HAP-1 (cell line): ENCODE measurements at regions not wholly inside any gene's neighbourhood (a gene's known extent, or its start where the extent isn't known, plus 50 kb on each side); places are given as distances from the start of the nearest gene placed in this dataset.

Source experiments
- DNase-seq, 2 experiments: peaks; one replicate each; pipeline ENCODE4 v3.0.0-alpha.2; 2016 to 2020; ENCODE audit warnings: low spot score in 2 of 2
- H3K27me3 ChIP-seq: fragments of 250-450 bp; sonication (Bioruptor Pico); 2 replicates; pipeline ENCODE4 v1.5.1; 2020; ENCODE audit warnings: low read depth, mild to moderate bottlenecking, moderate library complexity
- H3K36me3 ChIP-seq: fragments of 250-450 bp; sonication (Bioruptor Pico); replicated peaks from 2 replicates; pipeline ENCODE4 v1.5.1; 2020; ENCODE audit warnings: mild to moderate bottlenecking
- H3K4me1 ChIP-seq: fragments of 250-450 bp; sonication (Bioruptor Pico); 2 replicates; pipeline ENCODE4 v1.5.1; 2020; ENCODE audit warnings: mild to moderate bottlenecking
- H3K4me3 ChIP-seq: fragments of 250-450 bp; sonication (Bioruptor Pico); 2 replicates; pipeline ENCODE4 v1.5.1; 2020; ENCODE audit warnings: mild to moderate bottlenecking, moderate library complexity
- H3K9me3 ChIP-seq: fragments of 250-450 bp; sonication (Bioruptor Pico); 2 replicates; pipeline ENCODE4 v1.5.1; 2020; ENCODE audit warnings: mild to moderate bottlenecking, moderate library complexity
- in situ Hi-C: fragments of 300-500 bp; cut with MboI; formaldehyde crosslinking; loops from 3 replicates; pipeline ENCODE4 v1.14.3; 2020; ENCODE audit warnings: low sequenced_read_pairs, inconsistent platforms, mixed read lengths

DNA sequence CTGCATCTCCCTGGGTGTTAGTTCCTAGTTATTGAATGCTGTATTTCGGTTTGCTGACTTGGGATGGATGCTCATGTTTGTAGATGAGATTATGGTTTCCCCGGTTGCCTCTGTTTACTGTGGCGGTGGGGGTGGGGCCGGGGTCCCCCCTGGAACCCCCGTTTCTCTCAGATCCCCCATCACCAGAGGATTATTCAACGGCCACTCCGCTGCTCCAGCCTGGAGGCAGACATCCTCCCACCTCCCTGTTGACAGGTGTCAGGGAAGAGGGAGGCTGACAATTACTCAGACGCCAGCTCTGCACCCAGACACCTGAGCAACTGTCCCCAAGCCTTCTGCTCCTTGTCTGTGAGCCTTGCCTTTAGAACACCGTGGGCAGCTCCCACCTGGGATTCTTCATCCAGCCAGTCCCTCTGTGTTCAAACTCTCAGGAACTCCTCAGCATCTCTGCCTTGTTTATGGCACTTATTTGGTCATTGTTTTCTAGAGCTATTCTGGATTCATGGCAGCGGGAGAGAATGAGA, 95.9 kb upstream of the PRR20G start:
- Histone ChIP-seq H3K9me3 (no peaks in the 10 kb centered on the region), H3K4me1 (no peaks in the 10 kb centered on the region), H3K4me3 (no peak overlapping the region), H3K36me3 (no peaks in the 10 kb centered on the region), H3K27me3 (no peaks in the 10 kb centered on the region; the same call in 1 of the 2 replicates)
- no peak for DNase-seq
- in situ Hi-C loops: no loop called here

DNA sequence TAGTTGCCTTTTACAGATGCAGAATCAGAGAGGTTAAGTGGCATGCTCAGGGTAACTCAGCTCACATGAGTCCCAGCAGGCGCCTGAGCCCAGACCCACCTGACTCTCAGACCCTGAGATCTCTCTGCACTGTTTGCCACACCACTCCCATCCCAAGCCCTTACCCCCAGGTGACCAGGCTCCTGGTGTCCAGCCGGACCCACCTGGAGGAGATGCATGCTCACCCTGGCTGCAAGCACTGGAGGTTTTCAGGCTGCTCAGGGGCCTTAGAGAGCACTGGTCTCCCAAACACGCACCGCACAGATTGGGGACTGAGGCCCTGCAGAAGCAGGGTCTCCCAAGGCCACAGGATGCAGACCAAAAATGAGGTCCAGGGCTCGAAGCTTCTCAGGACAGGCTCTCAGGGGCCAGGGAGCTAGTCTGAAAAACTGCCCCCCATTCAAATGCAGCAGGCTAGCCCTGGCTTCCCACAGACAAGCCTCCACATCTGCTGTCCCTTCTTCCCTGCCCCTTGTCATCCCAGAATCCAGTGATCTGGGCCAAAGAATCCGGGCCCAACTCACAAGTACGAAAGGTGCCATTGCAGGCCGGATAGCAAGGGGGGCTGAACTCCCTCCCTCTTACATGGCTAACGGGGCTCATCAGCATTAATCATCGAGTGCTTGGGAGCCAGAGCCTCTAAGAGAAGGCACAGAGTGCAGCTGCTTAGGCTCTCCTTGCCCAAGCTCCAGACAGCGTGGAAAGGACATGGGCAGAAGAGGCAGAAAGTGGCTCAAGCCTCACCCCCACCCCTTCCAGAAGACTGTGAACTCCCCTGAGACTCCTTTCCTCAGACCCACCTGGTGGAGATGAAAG, 90.2 kb upstream of the PRR20G start:
- Histone ChIP-seq H3K4me3 (no peak overlapping the region), H3K9me3 (no peaks in the 10 kb centered on the region), H3K36me3 (no peaks in the 10 kb centered on the region), H3K4me1 (no peaks in the 10 kb centered on the region), H3K27me3 (no peaks in the 10 kb centered on the region)
- in situ Hi-C loops: no loop called here
- no peak for DNase-seq

DNA sequence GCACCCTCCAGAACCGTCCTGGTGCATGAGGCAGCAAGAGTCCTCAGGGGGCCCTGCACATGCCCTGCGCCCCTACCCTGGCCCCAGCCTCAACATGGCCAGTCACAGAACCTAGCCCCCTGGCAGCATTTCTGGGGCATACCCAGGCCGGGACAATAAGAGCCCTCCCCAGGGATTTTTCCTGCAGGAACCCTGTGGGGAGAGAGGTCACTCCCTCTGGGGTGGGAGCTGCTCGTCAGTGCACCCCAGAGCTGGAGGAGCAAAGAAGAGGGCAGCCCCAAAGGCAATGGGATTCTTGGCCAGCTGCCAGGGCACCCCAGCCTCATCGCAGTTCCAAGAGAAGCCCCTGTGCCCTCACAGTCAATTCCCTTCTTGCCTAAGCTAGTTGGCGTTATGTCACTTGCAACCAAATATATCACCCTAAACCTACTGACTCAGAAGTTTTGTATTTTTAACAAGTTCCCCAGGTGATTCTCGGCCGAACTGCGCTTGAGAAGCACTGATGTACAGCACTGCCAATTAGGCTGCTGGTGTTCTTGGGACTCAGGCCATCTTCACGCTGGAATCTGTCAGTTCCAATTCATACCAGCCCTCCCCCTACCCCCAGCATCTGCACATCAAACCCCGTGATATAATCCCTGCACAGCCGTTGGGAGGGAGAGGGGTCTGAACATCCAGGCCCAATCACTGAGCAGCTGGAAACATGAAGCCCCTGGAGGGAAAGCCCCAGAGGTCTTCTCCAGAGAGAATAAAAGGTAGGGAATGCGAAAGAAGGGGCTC, 87.5 kb upstream of the PRR20G start:
- Histone ChIP-seq H3K4me1 (no peaks in the 10 kb centered on the region), H3K27me3 (no peaks in the 10 kb centered on the region), H3K9me3 (no peaks in the 10 kb centered on the region), H3K4me3 (no peak overlapping the region), H3K36me3 (no peaks in the 10 kb centered on the region)
- no peak for DNase-seq
- in situ Hi-C loops: no loop called here

DNA sequence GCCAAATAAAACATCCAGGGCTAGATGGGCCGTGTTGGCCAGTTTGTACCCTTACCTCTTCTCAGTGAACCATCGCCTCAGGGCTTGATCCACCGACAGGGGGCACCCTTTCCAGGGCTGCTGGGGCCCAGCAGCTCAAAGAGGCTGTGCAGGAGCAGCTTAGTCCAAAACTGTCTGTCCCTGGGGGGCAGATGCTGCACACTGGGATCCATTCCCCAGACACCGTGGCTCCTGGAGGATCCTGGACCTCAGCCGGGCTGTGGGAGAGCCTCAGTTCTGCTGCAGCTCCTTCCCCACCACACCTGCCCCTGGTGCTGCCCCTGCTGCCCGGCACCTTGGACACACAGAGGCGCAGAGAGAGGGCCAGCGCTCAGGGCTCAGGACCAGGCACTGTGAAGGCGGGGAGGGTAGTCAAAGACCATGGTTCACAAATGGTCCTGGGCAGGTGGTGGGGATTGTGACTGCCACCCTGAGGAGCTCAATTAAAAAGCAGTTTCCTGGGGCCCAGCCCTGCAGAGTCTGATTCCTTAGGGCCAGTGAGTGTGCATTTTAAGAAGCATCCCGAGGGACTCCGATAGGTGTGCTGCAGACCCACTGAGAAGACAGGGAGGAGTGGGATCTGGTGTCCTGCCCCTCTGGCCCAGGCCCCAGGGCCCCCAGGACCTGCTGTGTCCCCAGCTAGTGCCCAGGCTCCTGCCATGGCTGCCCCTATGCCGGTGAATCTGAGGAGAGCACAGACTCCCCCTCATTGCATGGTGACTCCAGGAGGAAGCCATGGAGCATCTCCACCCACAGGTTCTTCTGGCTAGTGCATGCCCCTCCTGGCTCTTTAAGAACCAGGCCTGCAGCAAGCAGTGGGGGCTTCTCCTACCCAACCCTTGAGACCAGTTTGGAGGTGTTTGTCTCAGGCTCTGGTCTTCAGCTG, 86.5 kb upstream of the PRR20G start:
- no peaks in the 10 kb centered on the region for H3K9me3 ChIP-seq
- H3K4me1 ChIP-seq: no peaks in the 10 kb centered on the region
- in situ Hi-C loops: no loop called here
- H3K4me3 ChIP-seq: no peak overlapping the region
- DNase-seq: peak; percentile 7 to 78
- no peaks in the 10 kb centered on the region for H3K36me3 ChIP-seq
- H3K27me3 ChIP-seq: no peaks in the 10 kb centered on the region

DNA sequence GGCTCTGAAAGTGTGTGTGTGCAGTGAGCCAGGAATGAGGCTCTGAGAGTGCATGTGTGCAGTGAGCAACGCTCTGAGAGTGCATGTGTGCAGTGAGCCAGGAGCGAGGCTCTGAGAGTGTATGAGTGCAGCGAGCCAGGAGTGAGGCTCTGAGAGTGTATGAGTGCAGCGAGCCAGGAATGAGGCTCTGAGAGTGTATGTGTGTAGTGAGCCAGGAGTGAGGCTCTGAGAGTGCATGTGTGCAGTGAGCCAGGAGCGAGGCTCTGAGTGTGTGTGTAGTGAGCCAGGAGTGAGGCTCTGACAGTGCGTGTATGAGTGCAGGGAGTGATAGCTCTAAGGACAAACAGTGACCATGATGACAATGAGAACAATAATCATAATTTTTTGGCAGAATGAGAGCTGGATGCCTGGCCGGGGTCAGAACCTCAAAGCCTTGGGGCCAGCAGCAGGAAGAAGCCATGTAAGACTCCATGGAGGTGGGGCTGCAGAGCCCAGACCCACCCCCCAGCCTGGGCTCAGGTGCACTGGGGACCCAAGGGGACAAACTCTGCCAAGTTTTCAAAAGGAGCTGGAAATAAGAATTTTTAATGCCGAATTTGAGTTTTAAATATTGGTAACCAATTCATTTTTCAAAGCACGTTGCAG, 85.7 kb upstream of the PRR20G start:
- Histone ChIP-seq H3K36me3 (no peaks in the 10 kb centered on the region), H3K27me3 (no peaks in the 10 kb centered on the region), H3K4me3 (no peak overlapping the region), H3K4me1 (no peaks in the 10 kb centered on the region), H3K9me3 (no peaks in the 10 kb centered on the region)
- in situ Hi-C loops: no loop called here
- DNase-seq: no peak

DNA sequence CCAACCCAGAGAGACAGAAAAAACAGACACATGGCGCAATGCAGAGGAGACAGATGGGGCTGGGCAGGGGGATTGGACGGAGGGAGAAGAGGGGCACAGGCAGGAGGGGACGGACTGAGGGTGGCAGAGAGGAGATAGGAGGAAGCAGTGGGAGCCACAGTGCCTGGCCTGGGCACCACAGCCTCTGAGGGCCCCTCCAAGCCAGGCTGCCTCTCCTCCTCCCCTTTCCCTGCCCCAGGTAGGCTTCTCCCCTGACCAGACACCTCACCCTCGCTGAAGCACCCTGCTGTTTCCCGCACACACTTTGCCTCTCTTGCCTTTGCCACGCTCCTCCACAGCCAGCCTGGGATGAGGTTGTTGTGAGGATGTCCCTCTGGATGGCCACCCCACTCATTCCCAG, 84.0 kb upstream of the PRR20G start:
- Histone ChIP-seq H3K27me3 (no peaks in the 10 kb centered on the region), H3K4me3 (no peak overlapping the region), H3K4me1 (no peaks in the 10 kb centered on the region), H3K9me3 (no peaks in the 10 kb centered on the region), H3K36me3 (no peaks in the 10 kb centered on the region)
- in situ Hi-C loops: no loop called here
- no peak for DNase-seq

DNA sequence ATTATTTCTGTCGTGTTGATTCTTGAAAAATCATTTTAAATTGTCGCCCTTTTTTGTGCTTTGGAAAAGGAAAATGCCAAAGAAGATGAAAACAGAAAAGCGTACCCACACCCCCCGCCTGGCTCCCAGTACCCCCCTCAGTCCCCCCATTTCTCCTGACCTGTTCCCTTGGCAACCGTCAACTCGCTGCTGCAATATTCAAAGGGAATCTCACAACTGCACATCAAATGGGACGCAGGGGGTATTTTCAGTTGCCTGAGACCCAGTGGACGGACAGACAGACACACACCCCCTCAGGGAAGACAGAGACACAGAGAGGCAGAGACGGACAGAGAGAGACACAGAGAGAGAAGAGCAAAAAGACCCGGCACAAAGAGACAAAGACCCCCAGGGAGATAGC, 83.5 kb upstream of the PRR20G start:
- no peaks in the 10 kb centered on the region for H3K4me1 ChIP-seq
- in situ Hi-C loops: no loop called here
- H3K9me3 ChIP-seq: no peaks in the 10 kb centered on the region
- no peaks in the 10 kb centered on the region for H3K36me3 ChIP-seq
- no peaks in the 10 kb centered on the region for H3K27me3 ChIP-seq
- DNase-seq: no peak
- no peak overlapping the region for H3K4me3 ChIP-seq

DNA sequence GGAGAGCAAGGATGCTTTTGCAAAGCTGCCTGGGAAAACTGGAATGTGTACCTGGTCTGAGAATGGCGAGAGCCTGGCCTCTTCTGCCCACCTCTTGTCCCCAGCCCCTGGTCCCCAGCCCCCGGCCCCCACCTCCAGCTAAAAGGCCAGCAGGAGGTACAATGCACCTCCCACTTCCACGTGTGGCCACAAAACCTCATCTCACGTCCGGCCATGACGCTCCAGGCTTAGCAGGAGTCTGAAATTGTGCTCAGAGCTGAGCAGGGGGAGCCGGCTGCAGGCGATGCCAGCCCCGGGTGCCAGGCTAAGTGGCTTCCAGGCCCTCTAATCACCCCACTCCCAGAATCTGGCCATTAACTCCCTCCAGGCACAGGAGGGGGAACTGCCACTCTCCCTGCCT, 83.1 kb upstream of the PRR20G start:
- Histone ChIP-seq H3K27me3 (no peaks in the 10 kb centered on the region), H3K4me1 (no peaks in the 10 kb centered on the region), H3K9me3 (no peaks in the 10 kb centered on the region), H3K4me3 (no peak overlapping the region), H3K36me3 (no peaks in the 10 kb centered on the region)
- in situ Hi-C loops: no loop called here
- DNase-seq: no peak

DNA sequence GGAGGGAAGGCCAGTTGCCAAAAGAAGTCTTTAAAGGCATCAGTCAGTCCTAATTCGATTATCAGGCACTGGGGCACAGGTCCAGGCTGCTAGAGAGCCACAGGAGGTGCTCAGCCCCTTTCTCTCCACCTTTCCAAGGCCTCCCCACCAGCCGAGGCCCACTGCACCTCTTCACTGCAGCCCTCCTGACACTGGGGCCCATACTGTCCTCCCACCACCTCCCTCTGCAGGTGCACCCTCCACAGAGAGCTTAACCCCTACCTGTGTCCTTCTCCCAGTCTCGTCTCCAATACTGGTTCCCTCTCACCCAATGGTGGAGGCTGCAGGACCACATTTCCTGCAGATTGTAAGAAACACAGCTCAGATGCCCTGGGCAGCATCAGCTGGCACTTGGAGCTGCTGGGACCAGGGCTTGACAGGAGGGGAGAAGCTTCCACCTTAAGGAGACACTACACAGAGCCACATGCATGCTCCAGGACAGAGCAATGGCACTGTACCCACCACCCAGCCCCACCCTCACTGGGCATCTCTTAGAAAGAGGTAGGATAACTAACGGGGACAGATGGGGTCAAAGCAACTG, 81.6 kb upstream of the PRR20G start:
- in situ Hi-C loops: no loop called here
- Histone ChIP-seq H3K4me3 (no peak overlapping the region), H3K9me3 (no peaks in the 10 kb centered on the region), H3K4me1 (no peaks in the 10 kb centered on the region), H3K36me3 (no peaks in the 10 kb centered on the region), H3K27me3 (peaks cover 4% of the 10 kb centered on the region; the same call in 1 of the 2 replicates)
- no peak for DNase-seq

DNA sequence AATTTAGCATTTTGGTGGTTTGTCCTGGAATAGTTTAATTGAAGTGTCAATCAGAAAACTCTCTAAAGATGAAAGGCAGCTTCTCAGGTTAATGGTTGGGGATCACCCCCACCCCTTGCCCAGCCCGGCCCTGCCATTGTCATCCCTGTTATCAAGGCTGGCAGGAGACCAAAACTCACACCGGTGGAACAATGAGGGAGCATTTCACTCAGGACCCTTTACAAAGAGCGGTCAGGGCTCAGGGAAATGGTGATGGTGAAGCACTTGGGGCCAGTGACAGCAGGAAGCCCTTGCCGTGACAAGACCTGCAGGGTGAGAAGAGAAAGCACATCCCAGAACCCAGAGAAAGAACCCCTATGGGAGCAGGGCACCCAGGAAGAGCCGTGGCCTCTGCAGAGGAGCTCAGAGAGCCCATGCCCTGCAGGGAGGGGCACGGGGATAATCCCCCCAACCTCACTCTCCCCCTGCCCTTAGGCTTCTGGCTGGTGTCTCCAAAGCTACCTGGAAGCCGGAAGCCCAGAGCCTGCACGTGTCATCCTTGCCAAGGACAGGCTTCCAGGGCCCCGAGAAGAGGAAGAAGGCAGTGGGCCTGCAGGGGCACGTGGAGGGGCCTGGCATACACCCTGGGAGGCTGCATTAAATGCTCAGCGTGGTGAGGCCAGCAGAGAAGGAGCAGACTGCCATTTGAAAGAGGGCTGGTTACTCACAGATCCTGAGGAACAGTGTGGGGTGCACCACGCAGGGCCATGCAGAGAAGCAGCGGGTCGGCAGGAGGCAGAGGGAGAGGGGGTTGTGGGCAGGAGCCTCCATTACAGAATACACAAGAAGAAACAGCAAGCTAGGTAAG, 80.6 kb upstream of the PRR20G start:
- DNase-seq: no peak
- in situ Hi-C loops: no loop called here
- no peaks in the 10 kb centered on the region; the same call in 1 of the 2 replicates for H3K9me3 ChIP-seq
- no peaks in the 10 kb centered on the region for H3K36me3 ChIP-seq
- H3K27me3 ChIP-seq: peaks cover 14% of the 10 kb centered on the region; the same call in 1 of the 2 replicates
- H3K4me1 ChIP-seq: no peaks in the 10 kb centered on the region
- H3K4me3 ChIP-seq: no peak overlapping the region

DNA sequence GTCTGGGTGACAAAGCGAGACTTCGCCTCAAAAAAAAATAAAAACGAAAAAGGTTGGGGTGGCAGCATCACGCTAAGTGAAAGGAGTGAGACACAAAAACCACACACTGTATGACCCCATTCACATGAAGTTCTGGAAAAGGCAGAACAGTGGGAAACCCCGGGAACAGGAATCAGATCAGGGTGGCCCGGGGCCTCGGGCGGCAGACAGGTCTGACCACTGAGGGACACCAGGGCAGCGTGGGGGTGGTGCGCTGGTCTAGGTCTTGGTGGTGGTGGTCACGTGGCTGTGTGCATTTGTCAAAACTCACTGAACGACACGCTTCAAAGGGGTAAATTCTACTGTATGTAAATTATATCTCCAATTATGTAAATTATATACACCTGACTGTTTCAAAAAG, 79.7 kb upstream of the PRR20G start:
- Histone ChIP-seq H3K27me3 (peaks cover 14% of the 10 kb centered on the region; the same call in 1 of the 2 replicates), H3K4me1 (no peaks in the 10 kb centered on the region), H3K36me3 (no peaks in the 10 kb centered on the region), H3K9me3 (no peaks in the 10 kb centered on the region; the same call in 1 of the 2 replicates), H3K4me3 (no peak overlapping the region)
- DNase-seq: no peak
- in situ Hi-C loops: no loop called here

DNA sequence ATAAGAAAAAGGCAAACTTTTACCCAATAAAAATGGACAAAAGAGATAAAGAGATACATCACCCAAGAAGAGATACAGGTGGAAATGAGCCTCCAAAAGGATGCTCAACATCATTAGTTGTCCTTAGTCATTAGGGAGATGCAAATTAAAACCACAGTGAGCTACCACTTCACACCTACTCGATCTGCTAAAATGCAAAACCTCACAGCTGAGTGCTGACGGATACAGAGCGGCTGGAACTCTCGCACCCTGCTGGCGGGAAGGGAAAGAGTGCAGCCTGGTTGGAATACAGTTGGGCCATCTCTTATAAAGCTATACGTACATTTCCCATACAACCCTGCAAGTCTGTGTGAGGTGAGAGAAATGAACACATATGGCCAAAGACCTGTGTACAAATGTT, 78.5 kb upstream of the PRR20G start:
- peaks cover 14% of the 10 kb centered on the region; the same call in 1 of the 2 replicates for H3K27me3 ChIP-seq
- no peaks in the 10 kb centered on the region for H3K36me3 ChIP-seq
- H3K9me3 ChIP-seq: no peaks in the 10 kb centered on the region; the same call in 1 of the 2 replicates
- in situ Hi-C loops: no loop called here
- DNase-seq: no peak
- H3K4me1 ChIP-seq: no peaks in the 10 kb centered on the region
- H3K4me3 ChIP-seq: no peak overlapping the region
